ENCODE measurements at regions not wholly inside any gene's neighbourhood (a gene's known extent, or its start where the extent isn't known, plus 50 kb on each side); places are given as distances from the start of the nearest gene placed in this dataset.

GRCh38 chr1:244356376-244356775, 95.3 kb downstream of the ADSS2 start:
- no peak for TF ChIP-seq CTCF (IDR thresholded peaks at IDR 0.05)
- no peak for TF ChIP-seq POLR2A (IDR thresholded peaks at IDR 0.05)
